ENCODE measurements at regions not wholly inside any gene's neighbourhood (a gene's known extent, or its start where the extent isn't known, plus 50 kb on each side); places are given as distances from the start of the nearest gene placed in this dataset.

DNA sequence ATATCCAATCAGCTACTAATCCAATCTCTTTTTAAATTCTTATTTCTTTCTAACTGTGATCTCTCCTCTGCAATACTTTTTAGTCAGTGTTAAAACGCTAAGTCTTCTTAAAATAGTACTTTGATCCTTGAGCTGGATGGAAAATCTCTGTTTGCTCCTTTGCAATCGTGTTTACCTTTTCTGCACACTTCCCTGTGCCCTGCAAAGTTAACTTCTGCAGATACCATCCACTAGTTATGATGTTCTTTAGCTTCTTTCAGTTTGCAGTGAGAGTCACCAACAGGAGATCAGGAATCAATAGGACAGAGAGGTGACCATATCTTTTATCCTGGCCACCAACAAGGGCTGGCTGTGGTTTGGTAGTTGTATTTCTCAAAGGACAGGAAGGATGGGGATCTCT is 391.5 kb downstream of the GASK1B start:
- TF ChIP-seq, protein P1, sequence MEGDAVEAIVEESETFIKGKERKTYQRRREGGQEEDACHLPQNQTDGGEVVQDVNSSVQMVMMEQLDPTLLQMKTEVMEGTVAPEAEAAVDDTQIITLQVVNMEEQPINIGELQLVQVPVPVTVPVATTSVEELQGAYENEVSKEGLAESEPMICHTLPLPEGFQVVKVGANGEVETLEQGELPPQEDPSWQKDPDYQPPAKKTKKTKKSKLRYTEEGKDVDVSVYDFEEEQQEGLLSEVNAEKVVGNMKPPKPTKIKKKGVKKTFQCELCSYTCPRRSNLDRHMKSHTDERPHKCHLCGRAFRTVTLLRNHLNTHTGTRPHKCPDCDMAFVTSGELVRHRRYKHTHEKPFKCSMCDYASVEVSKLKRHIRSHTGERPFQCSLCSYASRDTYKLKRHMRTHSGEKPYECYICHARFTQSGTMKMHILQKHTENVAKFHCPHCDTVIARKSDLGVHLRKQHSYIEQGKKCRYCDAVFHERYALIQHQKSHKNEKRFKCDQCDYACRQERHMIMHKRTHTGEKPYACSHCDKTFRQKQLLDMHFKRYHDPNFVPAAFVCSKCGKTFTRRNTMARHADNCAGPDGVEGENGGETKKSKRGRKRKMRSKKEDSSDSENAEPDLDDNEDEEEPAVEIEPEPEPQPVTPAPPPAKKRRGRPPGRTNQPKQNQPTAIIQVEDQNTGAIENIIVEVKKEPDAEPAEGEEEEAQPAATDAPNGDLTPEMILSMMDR (IDR thresholded peaks at IDR 0.05; ENCODE audit: insufficient read depth, low read length, poor library complexity, severe bottlenecking), result no peak
- no peak for TF ChIP-seq EZH2phosphoT487 (conservative IDR thresholded peaks at IDR 0.05; ENCODE audit: low read length)

Measured in SU-DHL-6 (cell line).